A673 (cell line): ENCODE measurements at regions not wholly inside any gene's neighbourhood (a gene's known extent, or its start where the extent isn't known, plus 50 kb on each side); places are given as distances from the start of the nearest gene placed in this dataset.

Experiments
- BruUV-seq: library from RNA; stranded (reverse); fragments of 400-500 nt; replicated peaks from 2 replicates; lab custom pipeline; 2021; lab: Mats Ljungman, UMichigan
- CTCF ChIA-PET: fragments of 300-600 bp; sonication (Branson Sonifier 250); formaldehyde crosslinking; loops from one replicate; lab custom pipeline; 2022; ENCODE audit warnings: antibody characterized with exemption; lab: Charles Lee
- POLR2A ChIA-PET: fragments of 300-600 bp; sonication (Branson Sonifier 250); formaldehyde crosslinking; loops from one replicate; lab custom pipeline; 2022; ENCODE audit warnings: antibody characterized with exemption; ENCODE audit not compliant: low non-redundant PET; lab: Charles Lee
- DNase-seq: peaks from one replicate; pipeline ENCODE4 v3.0.0-alpha.2; 2015; ENCODE audit warnings: low spot score
- H3K27ac ChIP-seq: fragments of 200-600 bp; sonication (generic); 2 replicates; pipeline ENCODE4 v1.5.1; 2016; ENCODE audit warnings: mixed run types, low read depth, mild to moderate bottlenecking, mixed read lengths, antibody characterized with exemption, low read length; ENCODE audit not compliant: poor library complexity, severe bottlenecking
- H3K27me3 ChIP-seq: fragments of 200-600 bp; sonication (generic); replicated peaks from 2 replicates; pipeline ENCODE4 v1.6.1; 2017; ENCODE audit warnings: mixed run types, low read depth, mild to moderate bottlenecking, mixed read lengths, antibody characterized with exemption, low read length; ENCODE audit not compliant: insufficient read depth, poor library complexity
- H3K36me3 ChIP-seq: fragments of 200-600 bp; sonication (generic); 2 replicates; pipeline ENCODE4 v1.6.1; 2016; ENCODE audit warnings: mixed run types, mild to moderate bottlenecking, mixed read lengths, antibody characterized with exemption, low read length; ENCODE audit not compliant: insufficient read depth, poor library complexity, severe bottlenecking
- H3K4me1 ChIP-seq: fragments of 200-600 bp; sonication (generic); 2 replicates; pipeline ENCODE4 v1.6.1; 2017; ENCODE audit warnings: mixed run types, mild to moderate bottlenecking, mixed read lengths, antibody characterized with exemption, low read length; ENCODE audit not compliant: insufficient read depth, poor library complexity, severe bottlenecking
- H3K4me3 ChIP-seq: fragments of 200-600 bp; sonication (generic); 2 replicates; pipeline ENCODE4 v1.5.1; 2016; ENCODE audit warnings: low read depth, mixed run types, mild to moderate bottlenecking, mixed read lengths, low read length; ENCODE audit not compliant: poor library complexity, severe bottlenecking
- H3K9me3 ChIP-seq: fragments of 200-600 bp; sonication (generic); 2 replicates; pipeline ENCODE4 v1.6.1; 2016; ENCODE audit warnings: mixed run types, low read depth, mild to moderate bottlenecking, mixed read lengths, antibody characterized with exemption, low read length; ENCODE audit not compliant: poor library complexity, severe bottlenecking
- EZH2 ChIP-seq: fragments of 200-600 bp; sonication (generic); IDR thresholded peaks from 2 replicates; pipeline ENCODE4 v1.6.1; 2017; ENCODE audit warnings: borderline replicate concordance, low read depth, mild to moderate bottlenecking, mixed read lengths, antibody characterized with exemption, low read length; ENCODE audit not compliant: poor library complexity, severe bottlenecking
- intact Hi-C: fragments of 100-400 bp; cut with micrococcal nuclease; formaldehyde crosslinking; loops from one replicate; pipeline ENCODE4 v1.10.0; 2022; ENCODE audit not compliant: unreplicated experiment
- TF ChIP-seq, protein P1 (sequence below): fragments of 300-800, 200-600 bp; sonication (generic); conservative IDR thresholded peaks from 2 replicates; pipeline ENCODE4 v1.5.1; 2017; ENCODE audit warnings: low read depth, mild to moderate bottlenecking, antibody characterized with exemption, low read length, moderate library complexity, mixed read lengths

DNA sequence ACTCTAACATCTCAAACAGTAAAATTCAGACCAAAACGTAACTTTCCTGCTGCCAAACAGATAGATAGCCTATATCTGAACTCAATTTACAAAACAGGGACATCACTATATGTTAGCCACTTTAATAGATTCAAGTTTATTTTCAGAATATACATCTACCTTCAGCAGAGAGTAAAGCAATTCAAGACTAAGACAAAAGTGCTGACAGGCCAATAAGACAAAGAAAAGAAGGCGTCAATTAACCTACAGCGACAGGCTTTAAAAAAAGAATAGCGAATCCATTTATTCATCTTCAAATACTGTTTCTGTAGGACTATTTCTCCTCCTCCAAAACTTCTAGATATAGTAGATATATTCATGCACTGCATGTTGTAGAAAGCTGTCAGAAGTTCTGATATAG, 333.0 kb downstream of the GRB14 start:
- Histone ChIP-seq H3K4me3 (no peak overlapping the region), H3K36me3 (no peaks in the 10 kb centered on the region), H3K27me3 (peaks cover 4% of the 10 kb centered on the region), H3K9me3 (no peaks in the 10 kb centered on the region), H3K27ac (no peak overlapping the region), H3K4me1 (no peaks in the 10 kb centered on the region)
- ChIA-PET CTCF (no interaction called here), POLR2A (no interaction called here)
- intact Hi-C loops: no loop called here
- no peak for DNase-seq
- TF ChIP-seq, protein P1, sequence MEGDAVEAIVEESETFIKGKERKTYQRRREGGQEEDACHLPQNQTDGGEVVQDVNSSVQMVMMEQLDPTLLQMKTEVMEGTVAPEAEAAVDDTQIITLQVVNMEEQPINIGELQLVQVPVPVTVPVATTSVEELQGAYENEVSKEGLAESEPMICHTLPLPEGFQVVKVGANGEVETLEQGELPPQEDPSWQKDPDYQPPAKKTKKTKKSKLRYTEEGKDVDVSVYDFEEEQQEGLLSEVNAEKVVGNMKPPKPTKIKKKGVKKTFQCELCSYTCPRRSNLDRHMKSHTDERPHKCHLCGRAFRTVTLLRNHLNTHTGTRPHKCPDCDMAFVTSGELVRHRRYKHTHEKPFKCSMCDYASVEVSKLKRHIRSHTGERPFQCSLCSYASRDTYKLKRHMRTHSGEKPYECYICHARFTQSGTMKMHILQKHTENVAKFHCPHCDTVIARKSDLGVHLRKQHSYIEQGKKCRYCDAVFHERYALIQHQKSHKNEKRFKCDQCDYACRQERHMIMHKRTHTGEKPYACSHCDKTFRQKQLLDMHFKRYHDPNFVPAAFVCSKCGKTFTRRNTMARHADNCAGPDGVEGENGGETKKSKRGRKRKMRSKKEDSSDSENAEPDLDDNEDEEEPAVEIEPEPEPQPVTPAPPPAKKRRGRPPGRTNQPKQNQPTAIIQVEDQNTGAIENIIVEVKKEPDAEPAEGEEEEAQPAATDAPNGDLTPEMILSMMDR: no peak
- TF ChIP-seq EZH2: no peak
- BruUV-seq: no TSS peak

- TF ChIP-seq EZH2: no peak
- TF ChIP-seq, protein P1: no peak
- no TSS peak for BruUV-seq
These were observed 334.2 kb downstream of the GRB14 start for GRCh38 chr2:164287056-164287455.

GRCh38 chr2:164285576-164285975, 335.7 kb downstream of the GRB14 start:
- POLR2A ChIA-PET: no interaction called here
- BruUV-seq: no TSS peak
- Histone ChIP-seq H3K27me3 (peaks cover 4% of the 10 kb centered on the region), H3K4me1 (no peaks in the 10 kb centered on the region), H3K27ac (no peak overlapping the region), H3K36me3 (no peaks in the 10 kb centered on the region), H3K4me3 (no peak overlapping the region), H3K9me3 (no peaks in the 10 kb centered on the region)
- DNase-seq: no peak
- CTCF ChIA-PET: no interaction called here
- no peak for TF ChIP-seq EZH2
- TF ChIP-seq, protein P1: no peak
- intact Hi-C loops: no loop called here

More at GRCh38 chr2:164287056-164287455, 334.2 kb downstream of the GRB14 start:
- CTCF ChIA-PET: no interaction called here
- H3K4me3 ChIP-seq: no peak overlapping the region
- no peaks in the 10 kb centered on the region for H3K36me3 ChIP-seq
- peak; percentile 31 for DNase-seq
- no peaks in the 10 kb centered on the region for H3K4me1 ChIP-seq
- no peak overlapping the region for H3K27ac ChIP-seq
- intact Hi-C loops: no loop called here
- H3K27me3 ChIP-seq: peaks cover 4% of the 10 kb centered on the region
- H3K9me3 ChIP-seq: no peaks in the 10 kb centered on the region
- POLR2A ChIA-PET: no interaction called here
